H9 (cell line): ENCODE measurements at regions not wholly inside any gene's neighbourhood (a gene's known extent, or its start where the extent isn't known, plus 50 kb on each side); places are given as distances from the start of the nearest gene placed in this dataset.

Experiments
- DNase-seq: peaks from one replicate; pipeline ENCODE4 v3.0.0-alpha.2; 2017
- H2AFZ ChIP-seq: one replicate; pipeline ENCODE4 v1.6.1; 2013; ENCODE audit warnings: mild to moderate bottlenecking, low read length, control low read depth, moderate library complexity
- H2AK5ac ChIP-seq: 2 replicates; pipeline ENCODE4 v1.6.1; 2013; ENCODE audit warnings: low read length, control low read depth, mixed read lengths; ENCODE audit not compliant: insufficient read length
- H2BK120ac ChIP-seq: one replicate; pipeline ENCODE4 v1.6.1; 2013; ENCODE audit warnings: low read depth, mild to moderate bottlenecking, low read length, control low read depth, inconsistent platforms; ENCODE audit not compliant: poor library complexity, severe bottlenecking
- H2BK12ac ChIP-seq: 2 replicates; pipeline ENCODE4 v1.6.1; 2013; ENCODE audit warnings: low read length, control low read depth, mixed read lengths, low read depth; ENCODE audit not compliant: insufficient read length
- H2BK15ac ChIP-seq: 2 replicates; pipeline ENCODE4 v1.6.1; 2013; ENCODE audit warnings: low read depth, low read length, control low read depth
- H2BK20ac ChIP-seq: one replicate; pipeline ENCODE4 v1.6.1; 2013; ENCODE audit warnings: low read depth, mild to moderate bottlenecking, low read length, control low read depth, inconsistent platforms; ENCODE audit not compliant: poor library complexity, severe bottlenecking
- H2BK5ac ChIP-seq: 2 replicates; pipeline ENCODE4 v1.6.1; 2013; ENCODE audit warnings: low read length, control low read depth, mixed read lengths; ENCODE audit not compliant: insufficient read length
- H3K14ac ChIP-seq: 2 replicates; pipeline ENCODE4 v1.6.1; 2013; ENCODE audit warnings: low read length, control low read depth; ENCODE audit not compliant: insufficient read depth
- H3K18ac ChIP-seq: 2 replicates; pipeline ENCODE4 v1.6.1; 2013; ENCODE audit warnings: low read depth, mild to moderate bottlenecking, mixed read lengths, low read length, control low read depth; ENCODE audit not compliant: insufficient read length
- H3K23ac ChIP-seq: 2 replicates; pipeline ENCODE4 v1.6.1; 2013; ENCODE audit warnings: low read length, control low read depth, mixed read lengths, low read depth; ENCODE audit not compliant: insufficient read length
- H3K23me2 ChIP-seq: 2 replicates; pipeline ENCODE4 v1.6.1; 2013; ENCODE audit warnings: low read depth, mild to moderate bottlenecking, mixed read lengths, low read length, control low read depth; ENCODE audit not compliant: insufficient read length, poor library complexity, severe bottlenecking
- H3K27ac ChIP-seq: 2 replicates; pipeline ENCODE4 v1.5.1; 2013; ENCODE audit warnings: low read length, control low read depth, mixed read lengths, low read depth; ENCODE audit not compliant: insufficient read length
- H3K27me3 ChIP-seq: 2 replicates; pipeline ENCODE4 v1.6.1; 2013; ENCODE audit warnings: low read length, control low read depth, inconsistent platforms; ENCODE audit not compliant: insufficient read depth
- H3K4ac ChIP-seq: 2 replicates; pipeline ENCODE4 v1.6.1; 2013; ENCODE audit warnings: low read depth, mild to moderate bottlenecking, control low read depth, inconsistent platforms, low read length, moderate library complexity
- H3K4me1 ChIP-seq: 2 replicates; pipeline ENCODE4 v1.6.1; 2013; ENCODE audit warnings: low read length, control low read depth, inconsistent platforms; ENCODE audit not compliant: insufficient read depth
- H3K4me2 ChIP-seq: 2 replicates; pipeline ENCODE4 v1.6.1; 2013; ENCODE audit warnings: low read length, control low read depth, mixed read lengths; ENCODE audit not compliant: insufficient read length, insufficient read depth
- H3K56ac ChIP-seq: 2 replicates; pipeline ENCODE4 v1.6.1; 2013; ENCODE audit warnings: low read depth, mild to moderate bottlenecking, mixed read lengths, low read length, control low read depth; ENCODE audit not compliant: insufficient read length
- H3K79me1 ChIP-seq: 2 replicates; pipeline ENCODE4 v1.6.1; 2013; ENCODE audit warnings: low read depth, mild to moderate bottlenecking, moderate library complexity, low read length, control low read depth, inconsistent platforms; ENCODE audit not compliant: insufficient read depth, poor library complexity, severe bottlenecking
- H3K79me2 ChIP-seq: 2 replicates; pipeline ENCODE4 v1.6.1; 2013; ENCODE audit warnings: low read length, control low read depth, inconsistent platforms; ENCODE audit not compliant: insufficient read depth
- H3K9ac ChIP-seq: 2 replicates; pipeline ENCODE4 v1.6.1; 2013; ENCODE audit warnings: low read length, control low read depth, mixed read lengths; ENCODE audit not compliant: insufficient read length; ENCODE audit errors: extremely low read depth
- H3K9me3 ChIP-seq: one replicate; pipeline ENCODE4 v1.6.1; 2013; ENCODE audit warnings: low read depth, low read length, inconsistent platforms; ENCODE audit not compliant: control insufficient read depth
- H3T11ph ChIP-seq: one replicate; pipeline ENCODE4 v1.6.1; 2013; ENCODE audit warnings: mild to moderate bottlenecking, low read length, control low read depth, inconsistent platforms
- H4K20me1 ChIP-seq: one replicate; pipeline ENCODE4 v1.6.1; 2013; ENCODE audit not compliant: control insufficient read depth, insufficient read length, insufficient read depth
- H4K5ac ChIP-seq: 2 replicates; pipeline ENCODE4 v1.6.1; 2013; ENCODE audit warnings: low read depth, mild to moderate bottlenecking, mixed read lengths, low read length, control low read depth; ENCODE audit not compliant: insufficient read length
- H4K8ac ChIP-seq: replicated peaks from 2 replicates; pipeline ENCODE4 v1.6.1; 2013; ENCODE audit warnings: low read length, control low read depth, mixed read lengths, low read depth; ENCODE audit not compliant: insufficient read length
- H4K91ac ChIP-seq: 2 replicates; pipeline ENCODE4 v1.6.1; 2013; ENCODE audit warnings: low read depth, mild to moderate bottlenecking, moderate library complexity, mixed read lengths, low read length, control low read depth; ENCODE audit not compliant: insufficient read length
- H3K27ac Mint-ChIP-seq, 3 experiments: 2 replicates in 2 of 3; 3 replicates in 1 of 3; pipeline ENCODE4 v1.8.0; 2020 to 2021; ENCODE audit warnings: mixed read lengths in 3 of 3, mild to moderate bottlenecking in 1 of 3, moderate library complexity in 1 of 3
- H3K27me3 Mint-ChIP-seq: 2 replicates; pipeline ENCODE4 v1.8.0; 2021; ENCODE audit warnings: low read depth, mild to moderate bottlenecking, moderate library complexity, mixed read lengths
- H3K36me3 Mint-ChIP-seq, 3 experiments: 2 replicates in 2 of 3; 3 replicates in 1 of 3; pipeline ENCODE4 v1.8.0; 2020 to 2021; ENCODE audit warnings: low read depth in 3 of 3, mixed read lengths in 3 of 3; ENCODE audit not compliant: insufficient read depth in 1 of 3
- H3K4me1 Mint-ChIP-seq, 2 experiments: 2 replicates each; pipeline ENCODE4 v1.8.0; 2020; ENCODE audit warnings: mixed read lengths in 2 of 2
- H3K4me3 Mint-ChIP-seq, 2 experiments: 2 replicates in 1 of 2; 3 replicates in 1 of 2; pipeline ENCODE4 v1.8.0; 2020 to 2021; ENCODE audit warnings: mild to moderate bottlenecking in 2 of 2, mixed read lengths in 2 of 2, moderate library complexity in 1 of 2
- H3K9me3 Mint-ChIP-seq, 2 experiments: 2 replicates in 1 of 2; 3 replicates in 1 of 2; pipeline ENCODE4 v1.8.0; 2020; ENCODE audit warnings: mild to moderate bottlenecking in 2 of 2, mixed read lengths in 2 of 2, moderate library complexity in 1 of 2
- CTCF ChIP-seq: fragments of 200-600 bp; sonication (generic); conservative IDR thresholded peaks from 3 replicates; pipeline ENCODE4 v1.8.0; 2021; ENCODE audit warnings: antibody characterized with exemption, mild to moderate bottlenecking
- WGBS: extraction: QIAGEN DNeasy Blood & Tissue Kit; methylation state at CpG from one replicate; pipeline ENCODE4 v1.1.7; 2013; ENCODE audit warnings: missing lambda C conversion rate, low lambda C conversion rate, mixed read lengths; ENCODE audit not compliant: insufficient read length; ENCODE audit errors: extremely low coverage; 5-methylcytosine and 5-hydroxymethylcytosine counted together

- no peak overlapping the region for H3K27ac ChIP-seq
- TF ChIP-seq CTCF, result no peak
- no peak overlapping the region for H2BK120ac ChIP-seq
- Mint-ChIP-seq H3K4me1 (peaks cover 3 to 7% of the 10 kb centered on the region in 2 experiments; a peak in 2 of 4 replicates), H3K36me3 (no peaks in the 10 kb centered on the region), H3K4me3 (no peak overlapping the region), H3K9me3 (no peaks in the 10 kb centered on the region; a peak in 1 of 5 replicates), H3K27ac (no peak overlapping the region), H3K27me3 (peaks cover 5% of the 10 kb centered on the region; the same call in 1 of the 2 replicates)
- H2BK5ac ChIP-seq, result no peak overlapping the region
- H2BK12ac ChIP-seq, result no peak overlapping the region
- H3K4me2 ChIP-seq, result no peak overlapping the region
- H3K9ac ChIP-seq, result no peak overlapping the region
- no peak overlapping the region for H3K18ac ChIP-seq
- no peak for DNase-seq
- no peaks in the 10 kb centered on the region for H3K23me2 ChIP-seq
- no peak overlapping the region for H3K56ac ChIP-seq
- no peak overlapping the region for H3K4ac ChIP-seq
- H4K91ac ChIP-seq, result no peak overlapping the region
- H4K20me1 ChIP-seq, result no peaks in the 10 kb centered on the region
- no peak overlapping the region for H4K5ac ChIP-seq
- no peaks in the 10 kb centered on the region for H3K79me2 ChIP-seq
- H4K8ac ChIP-seq, result no peak overlapping the region
- H3K14ac ChIP-seq, result no peak overlapping the region
- H3K4me1 ChIP-seq, result no peaks in the 10 kb centered on the region
- H3K27me3 ChIP-seq, result no peaks in the 10 kb centered on the region
- H2AFZ ChIP-seq, result no peak overlapping the region
- no peaks in the 10 kb centered on the region for H3K79me1 ChIP-seq
- H3T11ph ChIP-seq, result no peak overlapping the region
- no peak overlapping the region for H2BK15ac ChIP-seq
- no peak overlapping the region for H3K23ac ChIP-seq
- H3K9me3 ChIP-seq, result no peaks in the 10 kb centered on the region
- H2BK20ac ChIP-seq, result no peak overlapping the region
- no CpG with 5 or more reads among the region's 2 CpGs for WGBS
- H2AK5ac ChIP-seq, result no peak overlapping the region
Observed at GRCh38 chr5:159564031-159564430, 233.7 kb upstream of the IL12B start.
